Dermis blood vessel endothelial cell (primary cell): ENCODE measurements at regions not wholly inside any gene's neighbourhood (a gene's known extent, or its start where the extent isn't known, plus 50 kb on each side); places are given as distances from the start of the nearest gene placed in this dataset.
"Not testable (repeated sequence)": the region's sequence is repeated elsewhere in the genome, so short reads cannot be mapped to it uniquely, and the experiment has no call there.

ENCODE experiments used
- DNase-seq: peaks from one replicate; pipeline ENCODE4 v3.0.0; 2010

GRCh38 chr1:4227986-4228385, 327.9 kb upstream of the C1orf174 start:
- DNase-seq, result no peak

GRCh38 chr1:4253935-4254334, 353.9 kb upstream of the C1orf174 start:
- no peak for DNase-seq

DNA sequence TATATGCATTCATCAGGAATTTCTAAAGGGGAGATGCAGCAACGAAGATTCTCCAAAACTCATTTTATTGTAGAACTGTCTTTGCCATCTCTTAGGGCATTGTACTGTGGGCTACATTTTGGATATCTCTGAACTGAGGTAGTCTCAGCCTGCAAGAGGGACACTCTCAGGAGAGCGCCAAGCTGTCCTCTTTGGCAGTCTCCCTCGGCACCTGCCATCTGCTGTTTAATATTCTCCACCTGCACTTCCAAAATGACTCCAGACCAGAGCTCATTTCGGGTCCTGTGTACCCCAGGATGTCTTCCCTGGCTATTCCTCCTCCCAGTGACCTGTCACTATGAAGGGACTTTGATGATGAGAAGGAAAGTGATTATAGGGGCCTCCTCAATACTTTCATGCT, 356.3 kb upstream of the C1orf174 start:
- no peak for DNase-seq

DNA sequence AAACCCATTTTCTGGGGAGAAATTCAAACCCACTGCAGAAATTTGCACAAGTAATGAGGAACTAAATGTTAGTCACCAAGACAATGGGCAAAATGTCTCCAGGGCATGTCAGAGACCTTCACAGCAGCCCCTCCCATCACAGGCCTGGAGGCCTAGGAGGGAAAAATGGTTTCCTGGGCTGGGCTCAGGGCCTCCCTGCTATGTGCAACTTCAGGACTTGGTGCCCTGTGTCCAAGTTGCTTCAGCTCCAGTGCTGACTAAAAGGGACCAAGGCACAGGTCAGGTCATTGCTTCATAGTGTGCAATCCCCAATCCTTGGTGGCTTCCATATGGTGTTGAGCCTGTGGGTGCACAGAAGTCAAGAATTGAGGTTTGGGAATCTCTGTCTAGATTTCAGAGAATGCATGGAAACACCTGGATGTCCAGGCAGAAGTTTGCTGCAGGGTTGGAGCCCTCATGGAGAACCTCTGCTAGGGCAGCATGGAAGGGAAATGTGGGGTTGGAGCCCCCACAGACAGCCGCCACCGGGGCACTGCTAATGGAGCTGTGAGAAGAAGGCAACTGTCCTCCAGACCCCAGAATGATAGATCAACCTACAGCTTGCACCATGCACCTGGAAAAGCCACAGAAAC, 358.2 kb upstream of the C1orf174 start:
- not testable (repeated sequence) for DNase-seq

DNA sequence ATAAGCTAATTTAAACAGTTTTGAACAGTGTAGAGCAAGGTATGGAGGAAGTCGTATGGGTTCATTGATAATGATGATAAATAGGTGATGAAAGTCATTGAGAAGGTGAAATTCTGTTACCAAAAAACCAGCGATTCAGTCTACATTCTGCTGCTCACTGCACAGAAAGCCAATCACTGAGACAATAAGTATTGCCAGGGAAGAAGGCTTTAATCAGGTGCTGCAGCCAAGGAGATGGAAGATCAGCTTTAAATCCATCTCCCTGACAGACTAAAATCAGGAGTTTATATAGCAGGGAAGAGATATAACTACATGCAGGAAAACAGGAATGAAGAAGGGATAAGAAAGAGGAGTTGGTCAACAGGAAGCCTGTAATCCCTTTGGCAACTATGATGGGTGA, 361.3 kb upstream of the C1orf174 start:
- DNase-seq, result no peak

DNA sequence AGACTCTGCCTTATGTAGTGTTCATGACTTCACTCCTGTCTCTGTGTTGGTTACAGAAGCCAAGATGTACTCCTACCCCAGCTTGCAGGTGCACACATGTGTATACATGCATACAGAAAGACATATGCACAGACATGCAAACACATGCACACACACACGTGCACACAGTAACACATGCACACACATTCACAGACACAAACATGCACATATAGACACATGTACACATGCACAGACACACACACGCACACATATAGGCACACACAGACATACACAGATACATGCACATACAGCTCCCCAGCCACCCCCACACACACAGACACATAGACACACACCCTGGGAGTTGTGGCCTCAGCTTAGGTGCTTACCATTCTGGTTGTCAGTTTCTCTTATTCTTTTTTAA, 362.6 kb upstream of the C1orf174 start:
- DNase-seq, result no peak

GRCh38 chr1:4263699-4264098, 363.6 kb upstream of the C1orf174 start:
- no peak for DNase-seq

DNA sequence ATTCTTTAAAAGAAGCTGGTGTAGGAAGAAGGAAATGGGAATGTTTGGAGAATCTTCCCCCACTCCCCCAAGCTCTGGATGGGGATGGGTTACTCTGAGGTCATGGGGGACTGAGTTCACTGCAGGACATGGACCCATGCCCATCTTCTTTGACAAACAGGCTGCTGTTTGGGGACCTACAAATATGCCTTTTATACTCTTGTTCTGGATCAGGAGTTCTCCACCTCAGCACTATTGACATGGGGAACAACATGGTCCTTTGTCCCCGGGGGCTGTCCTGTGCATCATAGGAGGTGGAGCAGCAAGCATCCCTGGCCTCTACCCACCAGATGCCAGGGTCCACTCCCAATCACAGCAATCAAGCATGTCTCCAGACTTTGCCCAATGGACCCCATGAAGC, 365.8 kb upstream of the C1orf174 start:
- no peak for DNase-seq

DNA sequence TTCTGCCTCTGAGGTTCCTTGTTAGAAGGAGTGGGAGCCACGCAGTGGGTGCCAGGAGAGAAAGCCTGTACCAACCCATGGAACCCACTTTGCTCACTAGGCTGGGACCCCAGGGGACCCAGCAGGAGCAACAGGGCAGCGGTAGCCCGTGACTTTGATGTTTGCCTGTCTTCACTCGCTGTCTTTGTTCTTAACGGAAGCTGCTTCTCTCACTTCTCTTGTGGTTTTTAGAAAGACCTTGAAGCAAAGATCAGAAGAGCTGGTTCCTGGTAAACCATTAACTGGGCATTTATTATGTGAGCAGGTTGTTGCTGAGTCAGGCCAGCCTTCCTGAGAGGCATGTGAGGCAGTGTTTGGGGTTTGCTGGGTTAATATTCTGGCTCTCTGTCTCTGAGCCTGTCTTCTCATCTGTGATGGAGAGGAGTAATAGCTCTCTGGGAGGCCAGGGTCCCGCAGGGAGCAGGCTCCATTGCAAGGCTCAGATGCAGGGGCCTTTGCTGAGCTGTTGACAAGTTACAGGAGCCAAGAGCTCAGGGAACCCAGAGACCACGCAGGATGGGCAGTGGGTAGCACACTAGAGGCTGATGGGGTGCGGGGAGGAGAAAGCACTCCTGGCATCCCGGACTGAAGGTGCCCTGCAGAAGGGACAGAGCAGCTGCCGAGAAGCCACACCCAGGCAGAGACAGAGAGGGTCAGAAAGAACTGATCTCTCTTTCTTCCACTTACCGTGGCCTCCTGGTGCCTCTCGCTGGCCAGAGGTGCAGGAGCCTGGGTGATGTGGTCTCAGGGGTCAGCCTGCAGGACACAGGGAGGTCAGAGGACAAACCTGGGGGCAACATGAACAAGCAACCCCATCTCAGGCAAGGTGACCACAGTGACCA, 367.5 kb upstream of the C1orf174 start:
- no peak for DNase-seq

GRCh38 chr1:4268262-4268888, 368.3 kb upstream of the C1orf174 start:
- no peak for DNase-seq

DNA sequence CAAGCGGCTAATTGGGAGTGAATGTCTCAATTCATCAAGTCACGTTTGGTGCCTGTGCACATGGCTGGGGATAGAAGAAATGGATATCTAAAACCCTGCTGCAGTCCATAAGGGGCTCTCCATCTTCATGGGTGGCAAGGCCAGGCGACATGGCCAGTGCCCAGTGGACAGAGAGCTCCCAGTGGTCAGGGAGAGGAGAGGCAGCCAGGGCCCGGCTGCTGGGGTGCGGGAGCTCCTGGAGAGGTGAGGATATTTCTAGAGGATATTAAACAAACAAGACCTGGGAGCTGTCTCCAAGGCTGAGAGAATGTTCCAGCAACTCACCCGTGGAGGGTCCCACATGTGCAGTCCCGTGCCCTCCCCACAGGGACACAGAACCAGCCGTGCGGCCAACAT, 368.8 kb upstream of the C1orf174 start:
- DNase-seq, result no peak

DNA sequence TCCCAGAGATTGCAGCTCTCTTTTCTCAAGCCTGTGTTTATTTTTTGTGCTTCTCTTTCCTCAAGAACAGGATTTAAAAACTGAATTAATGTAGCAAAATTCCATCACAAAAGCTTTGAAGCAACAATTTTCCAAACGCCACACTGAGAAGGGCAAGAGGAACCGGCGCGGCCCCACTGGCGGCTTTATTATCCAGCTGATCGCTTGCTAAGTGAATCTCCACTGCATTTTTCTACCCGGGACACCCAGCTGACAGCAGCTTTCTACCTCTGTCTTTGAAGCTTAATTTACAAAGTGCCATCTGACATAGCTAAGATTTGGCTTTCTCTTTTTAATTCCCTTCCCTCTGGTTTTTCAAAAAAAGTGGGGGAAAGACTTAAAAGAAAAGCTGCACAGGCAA, 369.3 kb upstream of the C1orf174 start:
- no peak for DNase-seq

DNA sequence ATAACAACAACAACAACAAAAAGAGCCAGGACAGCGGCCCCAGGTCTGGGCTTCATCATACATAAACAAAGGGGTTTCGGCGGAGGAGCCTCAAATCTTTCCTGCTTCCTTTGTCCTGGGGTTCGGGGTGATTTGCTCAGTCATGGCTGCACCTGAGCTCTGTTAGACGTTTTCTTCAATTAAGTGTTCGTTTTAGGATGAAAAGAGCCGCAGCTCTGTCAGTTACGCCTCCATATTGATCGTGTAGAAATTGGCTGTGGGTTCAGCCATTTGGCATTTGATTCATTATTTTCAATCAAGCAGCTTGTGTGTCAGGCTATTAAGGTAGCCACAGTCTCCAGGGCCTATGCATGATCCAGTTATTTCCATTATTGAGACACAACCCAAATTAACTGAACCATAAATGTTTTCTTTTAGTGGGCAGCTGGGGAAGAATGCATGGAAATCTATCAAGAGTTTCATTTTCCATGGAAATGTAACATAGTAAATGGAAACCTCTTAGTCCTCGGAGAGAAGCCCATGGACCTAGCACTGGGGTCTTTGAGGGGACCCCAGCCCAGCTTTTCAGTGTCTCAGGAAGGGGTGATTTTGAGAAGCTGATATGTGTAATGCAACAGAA, 370.0 kb upstream of the C1orf174 start:
- no peak for DNase-seq

- DNase-seq, result no peak
These were observed 370.7 kb upstream of the C1orf174 start for GRCh38 chr1:4270651-4271337.

GRCh38 chr1:4271338-4271998, 371.4 kb upstream of the C1orf174 start:
- no peak for DNase-seq

DNA sequence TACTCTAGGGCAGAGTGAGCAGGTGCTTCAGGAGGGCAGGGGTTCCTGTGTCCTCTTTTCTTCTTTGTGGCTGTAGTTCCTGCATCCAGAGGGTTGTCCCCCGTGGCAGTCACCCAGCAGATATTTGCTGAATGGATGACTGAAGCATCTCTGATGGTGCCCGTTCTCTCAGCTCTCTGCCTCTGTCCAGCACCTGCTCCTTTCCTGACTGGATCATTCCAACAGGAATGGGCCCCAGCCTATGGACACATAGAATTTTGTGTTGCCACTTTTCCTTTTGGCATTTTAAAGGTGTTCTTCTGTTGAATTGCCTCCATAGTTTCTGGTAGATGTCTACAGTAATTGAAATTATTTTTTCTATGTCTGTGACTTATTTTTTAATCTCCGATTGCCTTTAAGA, 372.5 kb upstream of the C1orf174 start:
- no peak for DNase-seq

DNA sequence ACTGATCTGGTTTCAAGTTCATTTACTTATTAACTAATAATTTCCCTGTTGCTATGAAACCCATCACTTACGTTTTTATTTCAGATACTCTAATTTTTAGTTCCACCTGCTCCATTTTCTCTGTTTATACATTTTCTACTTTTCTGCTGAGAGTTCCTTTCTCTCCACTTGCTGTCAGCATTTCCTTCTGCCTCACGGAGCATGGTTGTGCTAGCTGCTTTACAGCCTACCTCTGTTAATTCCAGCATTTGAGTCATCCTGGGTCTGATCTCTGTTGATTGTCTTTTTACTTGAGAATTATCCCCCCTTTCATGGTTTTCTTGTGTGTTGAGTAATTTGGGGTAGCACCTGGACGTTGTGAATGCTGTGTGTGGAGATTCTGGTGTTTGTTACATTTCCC, 373.2 kb upstream of the C1orf174 start:
- DNase-seq, result no peak

DNA sequence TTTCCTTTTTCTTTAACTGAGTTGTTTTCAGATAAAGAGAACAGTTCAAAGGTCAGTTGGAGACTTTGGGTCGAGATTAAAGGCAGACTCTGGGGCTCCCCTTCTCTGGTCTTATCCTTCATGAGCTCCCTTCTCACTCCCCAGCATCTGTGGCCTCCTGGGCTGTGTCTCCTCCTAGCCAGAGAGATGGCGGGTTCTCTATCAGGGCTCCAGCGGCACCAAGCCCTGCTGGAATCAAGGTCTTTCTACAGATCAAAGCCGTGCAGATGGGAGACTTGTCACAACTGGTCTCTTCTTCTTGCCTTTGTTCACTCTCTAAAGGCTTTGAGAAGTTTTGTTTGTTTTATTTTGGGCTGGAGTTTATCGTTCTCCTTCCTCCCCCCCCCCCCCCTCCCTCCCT, 373.7 kb upstream of the C1orf174 start:
- no peak for DNase-seq

DNA sequence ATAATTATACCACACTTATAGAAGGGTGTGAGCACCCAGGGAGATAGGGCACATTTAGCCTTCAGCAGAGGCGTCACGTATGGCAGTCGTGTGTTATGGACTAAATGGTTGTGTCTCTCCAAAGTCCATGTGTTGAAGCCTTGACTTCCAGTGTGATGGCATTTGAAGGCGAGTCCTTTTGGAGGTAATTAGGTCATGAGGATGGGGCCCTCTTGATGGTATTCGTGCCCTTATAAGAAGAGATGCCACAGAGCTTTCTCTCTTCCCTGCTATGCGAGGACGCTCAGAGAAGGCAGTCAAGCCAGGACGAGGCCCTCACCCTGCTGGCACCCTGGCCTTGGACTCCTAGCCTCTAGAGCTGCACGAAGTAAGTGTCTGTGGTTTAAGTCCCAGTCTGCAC, 375.0 kb upstream of the C1orf174 start:
- DNase-seq, result no peak

- DNase-seq, result no peak
These were observed 376.2 kb upstream of the C1orf174 start for GRCh38 chr1:4276238-4276637.

- DNase-seq, result no peak
These were observed 376.8 kb upstream of the AJAP1 start for GRCh38 chr1:4277598-4277997.

DNA sequence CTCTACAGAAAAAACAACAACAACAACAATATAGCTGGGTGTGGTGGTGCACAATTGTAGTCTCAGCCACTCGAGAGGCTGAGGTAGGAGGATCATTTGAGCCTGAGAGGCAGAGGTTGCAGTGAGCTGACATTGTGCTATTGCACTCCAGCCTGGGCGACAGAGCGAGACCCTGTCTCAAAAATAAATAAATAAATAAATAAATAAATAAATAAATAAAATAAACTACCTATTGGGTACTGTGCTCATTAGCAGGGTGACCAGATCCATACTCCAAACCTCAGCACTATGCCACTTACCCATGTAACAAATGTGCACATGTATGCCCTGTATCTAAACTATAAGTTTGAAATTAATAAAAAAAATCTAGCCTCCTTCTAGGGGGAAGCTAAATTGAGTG, 369.4 kb upstream of the AJAP1 start:
- no peak for DNase-seq
